Neural cell (in vitro differentiated cells): ENCODE measurements at regions not wholly inside any gene's neighbourhood (a gene's known extent, or its start where the extent isn't known, plus 50 kb on each side); places are given as distances from the start of the nearest gene placed in this dataset.

Experiments
- CTCF ChIP-seq: fragments of 450-650 bp; IDR thresholded peaks from 2 replicates; pipeline ENCODE4 v1.5.1; 2014; ENCODE audit warnings: antibody characterized with exemption, mild to moderate bottlenecking, moderate library complexity; ENCODE audit not compliant: poor library complexity, severe bottlenecking
- EP300 ChIP-seq: fragments of 450-650 bp; conservative IDR thresholded peaks from 2 replicates; pipeline ENCODE4 v1.6.1; 2014; ENCODE audit warnings: antibody characterized with exemption, mild to moderate bottlenecking, moderate library complexity; ENCODE audit not compliant: poor library complexity, severe bottlenecking
- EZH2 ChIP-seq: fragments of 200-600, 300-800 bp; shearing (Covaris generic), sonication (generic); IDR thresholded peaks from 2 replicates; pipeline ENCODE4 v1.6.1; 2014; ENCODE audit warnings: antibody characterized with exemption, low read length, borderline replicate concordance, mild to moderate bottlenecking; ENCODE audit not compliant: insufficient read depth, poor library complexity, severe bottlenecking
- MXI1 ChIP-seq: fragments of 450-650 bp; conservative IDR thresholded peaks from 2 replicates; pipeline ENCODE4 v1.6.1; 2014; ENCODE audit warnings: antibody characterized with exemption, mild to moderate bottlenecking; ENCODE audit not compliant: poor library complexity, severe bottlenecking
- POLR2AphosphoS5 ChIP-seq: IDR thresholded peaks from 2 replicates; pipeline ENCODE4 v1.6.1; 2012
- RAD21 ChIP-seq: fragments of 450-650 bp; conservative IDR thresholded peaks from 2 replicates; pipeline ENCODE4 v1.6.1; 2014; ENCODE audit warnings: antibody characterized with exemption, mild to moderate bottlenecking, moderate library complexity
- SMC3 ChIP-seq: fragments of 450-650 bp; conservative IDR thresholded peaks from 2 replicates; pipeline ENCODE4 v1.6.1; 2014; ENCODE audit warnings: antibody characterized with exemption, mild to moderate bottlenecking, moderate library complexity; ENCODE audit not compliant: poor library complexity
- TAF1 ChIP-seq: IDR thresholded peaks from 2 replicates; pipeline ENCODE4 v1.6.1; 2012; ENCODE audit warnings: low read depth
- TF ChIP-seq, protein P1 (sequence below): IDR thresholded peaks from 2 replicates; pipeline ENCODE4 v1.6.1; 2012; ENCODE audit warnings: borderline replicate concordance

GRCh38 chr9:79000230-79001002 is 571.3 kb upstream of the TLE4 start:
- TF ChIP-seq EZH2 (no peak), CTCF (no peak), POLR2AphosphoS5 (no peak), TAF1 (no peak), MXI1 (no peak), EP300 (no peak), RAD21 (no peak), SMC3 (no peak)
- TF ChIP-seq, protein P1, sequence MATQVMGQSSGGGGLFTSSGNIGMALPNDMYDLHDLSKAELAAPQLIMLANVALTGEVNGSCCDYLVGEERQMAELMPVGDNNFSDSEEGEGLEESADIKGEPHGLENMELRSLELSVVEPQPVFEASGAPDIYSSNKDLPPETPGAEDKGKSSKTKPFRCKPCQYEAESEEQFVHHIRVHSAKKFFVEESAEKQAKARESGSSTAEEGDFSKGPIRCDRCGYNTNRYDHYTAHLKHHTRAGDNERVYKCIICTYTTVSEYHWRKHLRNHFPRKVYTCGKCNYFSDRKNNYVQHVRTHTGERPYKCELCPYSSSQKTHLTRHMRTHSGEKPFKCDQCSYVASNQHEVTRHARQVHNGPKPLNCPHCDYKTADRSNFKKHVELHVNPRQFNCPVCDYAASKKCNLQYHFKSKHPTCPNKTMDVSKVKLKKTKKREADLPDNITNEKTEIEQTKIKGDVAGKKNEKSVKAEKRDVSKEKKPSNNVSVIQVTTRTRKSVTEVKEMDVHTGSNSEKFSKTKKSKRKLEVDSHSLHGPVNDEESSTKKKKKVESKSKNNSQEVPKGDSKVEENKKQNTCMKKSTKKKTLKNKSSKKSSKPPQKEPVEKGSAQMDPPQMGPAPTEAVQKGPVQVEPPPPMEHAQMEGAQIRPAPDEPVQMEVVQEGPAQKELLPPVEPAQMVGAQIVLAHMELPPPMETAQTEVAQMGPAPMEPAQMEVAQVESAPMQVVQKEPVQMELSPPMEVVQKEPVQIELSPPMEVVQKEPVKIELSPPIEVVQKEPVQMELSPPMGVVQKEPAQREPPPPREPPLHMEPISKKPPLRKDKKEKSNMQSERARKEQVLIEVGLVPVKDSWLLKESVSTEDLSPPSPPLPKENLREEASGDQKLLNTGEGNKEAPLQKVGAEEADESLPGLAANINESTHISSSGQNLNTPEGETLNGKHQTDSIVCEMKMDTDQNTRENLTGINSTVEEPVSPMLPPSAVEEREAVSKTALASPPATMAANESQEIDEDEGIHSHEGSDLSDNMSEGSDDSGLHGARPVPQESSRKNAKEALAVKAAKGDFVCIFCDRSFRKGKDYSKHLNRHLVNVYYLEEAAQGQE = no peak
